AG09319 (cell line): ENCODE measurements at regions not wholly inside any gene's neighbourhood (a gene's known extent, or its start where the extent isn't known, plus 50 kb on each side); places are given as distances from the start of the nearest gene placed in this dataset.

Experiments used
- DNase-seq: peaks from one replicate; pipeline ENCODE4 v3.0.0-alpha.2; 2010; ENCODE audit warnings: low read depth; ENCODE audit errors: extremely low read depth
- CTCF ChIP-seq: IDR thresholded peaks from 2 replicates; pipeline ENCODE4 v1.5.1; 2011; ENCODE audit warnings: low read depth, mild to moderate bottlenecking, inconsistent platforms, low read length, moderate library complexity

- no peak for DNase-seq
These were observed 217.7 kb upstream of the SULF2 start for GRCh38 chr20:48003021-48003420.

GRCh38 chr20:48002517-48002970 lies 217.3 kb upstream of the SULF2 start:
- DNase-seq = no peak
- no peak for TF ChIP-seq CTCF

More at GRCh38 chr20:48003021-48003420, 217.7 kb upstream of the SULF2 start:
- no peak for TF ChIP-seq CTCF

- DNase-seq = no peak
- no peak for TF ChIP-seq CTCF
These were observed 213.9 kb upstream of the SULF2 start for GRCh38 chr20:47999166-47999565.

- no peak for DNase-seq
These were observed 213.5 kb upstream of the SULF2 start for GRCh38 chr20:47998736-47999135.

GRCh38 chr20:47995661-47996060 lies 210.4 kb upstream of the SULF2 start:
- no peak for TF ChIP-seq CTCF
- DNase-seq = no peak

More at GRCh38 chr20:47998736-47999135, 213.5 kb upstream of the SULF2 start:
- no peak for TF ChIP-seq CTCF

GRCh38 chr20:47993817-47994216 lies 208.5 kb upstream of the SULF2 start:
- DNase-seq = no peak
- no peak for TF ChIP-seq CTCF

GRCh38 chr20:47993035-47993755 lies 207.9 kb upstream of the SULF2 start:
- TF ChIP-seq CTCF = no peak
- DNase-seq = no peak
